HL-60 (cell line): ENCODE measurements at regions not wholly inside any gene's neighbourhood (a gene's known extent, or its start where the extent isn't known, plus 50 kb on each side); places are given as distances from the start of the nearest gene placed in this dataset.

Experiments used
- DNase-seq, 2 experiments: peaks; one replicate each; pipeline ENCODE4 v3.0.0-alpha.2; 2010 to 2020; ENCODE audit warnings: low read depth in 1 of 2, low spot score in 1 of 2
- H3K27ac ChIP-seq: fragments of 250-450 bp; sonication (Bioruptor Pico); replicated peaks from 2 replicates; pipeline ENCODE4 v1.5.1; 2020; ENCODE audit warnings: mild to moderate bottlenecking, moderate library complexity
- H3K27me3 ChIP-seq: fragments of 250-450 bp; sonication (Bioruptor Pico); 2 replicates; pipeline ENCODE4 v1.5.1; 2021; ENCODE audit warnings: mild to moderate bottlenecking, moderate library complexity; ENCODE audit not compliant: insufficient read depth, poor library complexity, severe bottlenecking
- H3K4me3 ChIP-seq: replicated peaks from 2 replicates; pipeline ENCODE4 v1.5.1; 2011; ENCODE audit warnings: mild to moderate bottlenecking, control low read depth, low read length; ENCODE audit not compliant: insufficient read depth
- CTCF ChIP-seq: IDR thresholded peaks from one replicate; pipeline ENCODE4 v1.5.1; 2011; ENCODE audit warnings: low read length, control low read depth, inconsistent platforms; ENCODE audit not compliant: insufficient read depth
- GABPA ChIP-seq: IDR thresholded peaks from 2 replicates; pipeline ENCODE4 v1.6.1; 2012; ENCODE audit warnings: low read depth
- POLR2AphosphoS5 ChIP-seq: IDR thresholded peaks from 2 replicates; pipeline ENCODE4 v1.6.1; 2012; ENCODE audit warnings: low read depth
- SPI1 ChIP-seq: IDR thresholded peaks from 2 replicates; pipeline ENCODE4 v1.6.1; 2012; ENCODE audit warnings: low read depth, mild to moderate bottlenecking, borderline replicate concordance
- TF ChIP-seq, protein P1 (sequence below): IDR thresholded peaks from 2 replicates; pipeline ENCODE4 v1.6.1; 2012; ENCODE audit warnings: low read depth; ENCODE audit not compliant: insufficient replicate concordance

GRCh38 chr1:82755191-82755590 lies 954.5 kb downstream of the ADGRL2 start:
- no peak overlapping the region for H3K4me3 ChIP-seq
- TF ChIP-seq SPI1: no peak
- TF ChIP-seq, protein P1, sequence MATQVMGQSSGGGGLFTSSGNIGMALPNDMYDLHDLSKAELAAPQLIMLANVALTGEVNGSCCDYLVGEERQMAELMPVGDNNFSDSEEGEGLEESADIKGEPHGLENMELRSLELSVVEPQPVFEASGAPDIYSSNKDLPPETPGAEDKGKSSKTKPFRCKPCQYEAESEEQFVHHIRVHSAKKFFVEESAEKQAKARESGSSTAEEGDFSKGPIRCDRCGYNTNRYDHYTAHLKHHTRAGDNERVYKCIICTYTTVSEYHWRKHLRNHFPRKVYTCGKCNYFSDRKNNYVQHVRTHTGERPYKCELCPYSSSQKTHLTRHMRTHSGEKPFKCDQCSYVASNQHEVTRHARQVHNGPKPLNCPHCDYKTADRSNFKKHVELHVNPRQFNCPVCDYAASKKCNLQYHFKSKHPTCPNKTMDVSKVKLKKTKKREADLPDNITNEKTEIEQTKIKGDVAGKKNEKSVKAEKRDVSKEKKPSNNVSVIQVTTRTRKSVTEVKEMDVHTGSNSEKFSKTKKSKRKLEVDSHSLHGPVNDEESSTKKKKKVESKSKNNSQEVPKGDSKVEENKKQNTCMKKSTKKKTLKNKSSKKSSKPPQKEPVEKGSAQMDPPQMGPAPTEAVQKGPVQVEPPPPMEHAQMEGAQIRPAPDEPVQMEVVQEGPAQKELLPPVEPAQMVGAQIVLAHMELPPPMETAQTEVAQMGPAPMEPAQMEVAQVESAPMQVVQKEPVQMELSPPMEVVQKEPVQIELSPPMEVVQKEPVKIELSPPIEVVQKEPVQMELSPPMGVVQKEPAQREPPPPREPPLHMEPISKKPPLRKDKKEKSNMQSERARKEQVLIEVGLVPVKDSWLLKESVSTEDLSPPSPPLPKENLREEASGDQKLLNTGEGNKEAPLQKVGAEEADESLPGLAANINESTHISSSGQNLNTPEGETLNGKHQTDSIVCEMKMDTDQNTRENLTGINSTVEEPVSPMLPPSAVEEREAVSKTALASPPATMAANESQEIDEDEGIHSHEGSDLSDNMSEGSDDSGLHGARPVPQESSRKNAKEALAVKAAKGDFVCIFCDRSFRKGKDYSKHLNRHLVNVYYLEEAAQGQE: no peak
- TF ChIP-seq POLR2AphosphoS5: no peak
- no peak for TF ChIP-seq GABPA
- no peak for TF ChIP-seq CTCF
- H3K27me3 ChIP-seq: no peaks in the 10 kb centered on the region
- H3K27ac ChIP-seq: no peak overlapping the region
- DNase-seq: no peak

GRCh38 chr1:82752046-82752445 lies 951.3 kb downstream of the ADGRL2 start:
- TF ChIP-seq POLR2AphosphoS5: no peak
- TF ChIP-seq, protein P1: no peak
- TF ChIP-seq GABPA: no peak
- TF ChIP-seq SPI1: no peak
- no peak for TF ChIP-seq CTCF
- H3K4me3 ChIP-seq: no peak overlapping the region
- H3K27ac ChIP-seq: no peak overlapping the region
- H3K27me3 ChIP-seq: no peaks in the 10 kb centered on the region
- DNase-seq: no peak

GRCh38 chr1:82733645-82734044 lies 932.9 kb downstream of the ADGRL2 start:
- TF ChIP-seq, protein P1: no peak
- TF ChIP-seq GABPA (no peak), CTCF (no peak), SPI1 (no peak), POLR2AphosphoS5 (no peak)
- Histone ChIP-seq H3K27me3 (no peaks in the 10 kb centered on the region), H3K4me3 (no peak overlapping the region)

More at GRCh38 chr1:82733645-82734044, 932.9 kb downstream of the ADGRL2 start:
- H3K27ac ChIP-seq: no peak overlapping the region
- no peak for DNase-seq
